K562 (cell line): ENCODE measurements at regions not wholly inside any gene's neighbourhood (a gene's known extent, or its start where the extent isn't known, plus 50 kb on each side); places are given as distances from the start of the nearest gene placed in this dataset.

Experiments used
- CREBBP ChIP-seq: IDR thresholded peaks from one replicate; pipeline ENCODE4 v1.6.1; 2012; ENCODE audit warnings: low read depth, mild to moderate bottlenecking, control low read depth, inconsistent platforms, low read length
- EP300 ChIP-seq: IDR thresholded peaks from 2 replicates; pipeline ENCODE4 v1.6.1; 2012; ENCODE audit warnings: low read length, improper control_type of control experiment
- POLR2AphosphoS2 ChIP-seq: IDR thresholded peaks from 2 replicates; pipeline ENCODE4 v1.6.1; 2012; ENCODE audit warnings: low read length, improper control_type of control experiment
- SPI1 ChIP-seq: IDR thresholded peaks from 2 replicates; pipeline ENCODE4 v1.6.1; 2011; ENCODE audit warnings: low read depth, low read length, control low read depth, borderline replicate concordance
- ZNF143 ChIP-seq: sonication (generic); formaldehyde crosslinking; IDR thresholded peaks from 2 replicates; pipeline ENCODE4 v1.9.0; 2022; ENCODE audit warnings: mild to moderate bottlenecking, missing genetic modification reagents
- ZNF3 ChIP-seq: fragments of 250-450 bp; sonication (Bioruptor Pico); IDR thresholded peaks from 2 replicates; pipeline ENCODE4 v1.5.0; 2021; ENCODE audit warnings: mild to moderate bottlenecking, moderate library complexity
- ZNF717 ChIP-seq: fragments of 250-450 bp; sonication (Bioruptor Pico); IDR thresholded peaks from 2 replicates; pipeline ENCODE4 v1.5.0; 2021
- ZNF785 ChIP-seq: fragments of 250-450 bp; sonication (Bioruptor Pico); IDR thresholded peaks from 2 replicates; pipeline ENCODE4 v1.4.0; 2020; ENCODE audit warnings: mild to moderate bottlenecking
- TF ChIP-seq, protein P1 (sequence below): fragments of 250-450 bp; sonication (Bioruptor Pico); IDR thresholded peaks from 2 replicates; pipeline ENCODE4 v1.4.0; 2020; ENCODE audit warnings: mild to moderate bottlenecking, moderate library complexity, borderline replicate concordance
- TF ChIP-seq, protein P2 (sequence below), 3 experiments: IDR thresholded peaks in 2 of 3; conservative IDR thresholded peaks in 1 of 3; 2 replicates each; pipeline ENCODE4 v1.5.1; 2011 to 2012; ENCODE audit warnings: low read length in 3 of 3, mild to moderate bottlenecking in 3 of 3, control low read depth in 2 of 3, improper control_type of control experiment in 1 of 3, inconsistent platforms in 1 of 3, low read depth in 1 of 3, mixed read lengths in 1 of 3, moderate library complexity in 1 of 3; ENCODE audit not compliant: insufficient read depth in 2 of 3

DNA sequence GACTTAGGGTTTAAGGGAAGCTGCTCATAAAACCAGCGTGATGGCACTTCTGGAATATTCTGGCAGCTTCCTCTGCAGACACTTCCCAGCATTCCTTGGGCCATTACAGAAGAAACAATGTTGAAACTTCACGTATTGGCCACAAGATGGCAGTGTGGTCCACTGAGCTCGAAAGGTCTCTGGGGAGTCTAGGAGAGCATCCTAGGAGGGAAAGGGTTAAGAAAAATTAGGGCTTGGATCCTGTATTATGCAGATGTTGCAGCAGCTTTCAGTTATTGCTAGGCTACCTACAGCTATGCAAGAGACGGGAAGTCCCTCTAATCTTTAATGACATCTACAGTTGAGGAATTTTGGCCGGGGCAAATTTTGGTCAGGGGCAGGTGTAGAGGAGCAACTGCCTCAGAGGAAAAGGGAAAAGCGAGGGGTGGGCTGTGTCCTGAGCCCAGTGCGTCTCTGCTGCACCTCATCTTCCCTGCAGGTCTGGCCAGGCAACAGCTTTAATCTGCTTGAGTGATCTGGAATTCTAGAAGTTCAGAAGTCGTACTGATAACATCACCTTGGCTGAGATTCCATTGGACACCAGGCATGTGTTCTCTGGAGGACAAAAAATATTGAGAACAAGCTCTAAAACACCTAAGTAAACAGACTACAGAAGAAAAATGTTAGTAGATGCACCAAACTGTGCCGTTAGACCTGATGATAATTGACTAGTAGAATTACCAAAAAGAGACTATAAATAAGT lies 220.8 kb upstream of the PRSS58 start (continued):
- TF ChIP-seq, protein P1, sequence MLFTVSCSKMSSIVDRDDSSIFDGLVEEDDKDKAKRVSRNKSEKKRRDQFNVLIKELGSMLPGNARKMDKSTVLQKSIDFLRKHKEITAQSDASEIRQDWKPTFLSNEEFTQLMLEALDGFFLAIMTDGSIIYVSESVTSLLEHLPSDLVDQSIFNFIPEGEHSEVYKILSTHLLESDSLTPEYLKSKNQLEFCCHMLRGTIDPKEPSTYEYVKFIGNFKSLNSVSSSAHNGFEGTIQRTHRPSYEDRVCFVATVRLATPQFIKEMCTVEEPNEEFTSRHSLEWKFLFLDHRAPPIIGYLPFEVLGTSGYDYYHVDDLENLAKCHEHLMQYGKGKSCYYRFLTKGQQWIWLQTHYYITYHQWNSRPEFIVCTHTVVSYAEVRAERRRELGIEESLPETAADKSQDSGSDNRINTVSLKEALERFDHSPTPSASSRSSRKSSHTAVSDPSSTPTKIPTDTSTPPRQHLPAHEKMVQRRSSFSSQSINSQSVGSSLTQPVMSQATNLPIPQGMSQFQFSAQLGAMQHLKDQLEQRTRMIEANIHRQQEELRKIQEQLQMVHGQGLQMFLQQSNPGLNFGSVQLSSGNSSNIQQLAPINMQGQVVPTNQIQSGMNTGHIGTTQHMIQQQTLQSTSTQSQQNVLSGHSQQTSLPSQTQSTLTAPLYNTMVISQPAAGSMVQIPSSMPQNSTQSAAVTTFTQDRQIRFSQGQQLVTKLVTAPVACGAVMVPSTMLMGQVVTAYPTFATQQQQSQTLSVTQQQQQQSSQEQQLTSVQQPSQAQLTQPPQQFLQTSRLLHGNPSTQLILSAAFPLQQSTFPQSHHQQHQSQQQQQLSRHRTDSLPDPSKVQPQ (CRISPR knock-in tag): no peak
- no peak for TF ChIP-seq ZNF3 (CRISPR knock-in tag)
- no peak for TF ChIP-seq CREBBP
- no peak for TF ChIP-seq ZNF785 (CRISPR knock-in tag)
- TF ChIP-seq EP300: peak; percentile 20; the same call in 1 of the 2 replicates
- TF ChIP-seq POLR2AphosphoS2: no peak
- TF ChIP-seq, protein P2, sequence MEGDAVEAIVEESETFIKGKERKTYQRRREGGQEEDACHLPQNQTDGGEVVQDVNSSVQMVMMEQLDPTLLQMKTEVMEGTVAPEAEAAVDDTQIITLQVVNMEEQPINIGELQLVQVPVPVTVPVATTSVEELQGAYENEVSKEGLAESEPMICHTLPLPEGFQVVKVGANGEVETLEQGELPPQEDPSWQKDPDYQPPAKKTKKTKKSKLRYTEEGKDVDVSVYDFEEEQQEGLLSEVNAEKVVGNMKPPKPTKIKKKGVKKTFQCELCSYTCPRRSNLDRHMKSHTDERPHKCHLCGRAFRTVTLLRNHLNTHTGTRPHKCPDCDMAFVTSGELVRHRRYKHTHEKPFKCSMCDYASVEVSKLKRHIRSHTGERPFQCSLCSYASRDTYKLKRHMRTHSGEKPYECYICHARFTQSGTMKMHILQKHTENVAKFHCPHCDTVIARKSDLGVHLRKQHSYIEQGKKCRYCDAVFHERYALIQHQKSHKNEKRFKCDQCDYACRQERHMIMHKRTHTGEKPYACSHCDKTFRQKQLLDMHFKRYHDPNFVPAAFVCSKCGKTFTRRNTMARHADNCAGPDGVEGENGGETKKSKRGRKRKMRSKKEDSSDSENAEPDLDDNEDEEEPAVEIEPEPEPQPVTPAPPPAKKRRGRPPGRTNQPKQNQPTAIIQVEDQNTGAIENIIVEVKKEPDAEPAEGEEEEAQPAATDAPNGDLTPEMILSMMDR (IDR thresholded peaks at IDR 0.05 in 2 of 3, conservative IDR thresholded peaks at IDR 0.05 in 1 of 3; ENCODE audit: insufficient read depth in 2 of 3, low read depth in 1 of 3, low read length in 3 of 3): peak; percentile 79 to 89 (median 79)
- peak; percentile 71 for TF ChIP-seq ZNF143 (CRISPR knock-in tag)
- TF ChIP-seq SPI1: peak; percentile 35; the same call in 1 of the 2 replicates
- TF ChIP-seq ZNF717: no peak
